Suprapubic skin (tissue), 3 donors: ENCODE measurements at regions not wholly inside any gene's neighbourhood (a gene's known extent, or its start where the extent isn't known, plus 50 kb on each side); places are given as distances from the start of the nearest gene placed in this dataset.

Experiments
- CTCF ChIP-seq, 2 donors: fragments of 200-600 bp in 1 of 2; fragments of 450-650 bp in 1 of 2; sonication (generic) in 1 of 2; IDR thresholded peaks; one replicate each; pipeline ENCODE4 v1.5.1; 2016 to 2019; ENCODE audit warnings: antibody characterized with exemption in 2 of 2, mild to moderate bottlenecking in 1 of 2, moderate library complexity in 1 of 2
- POLR2A ChIP-seq, 2 donors: fragments of 450-650 bp; IDR thresholded peaks; one replicate each; pipeline ENCODE4 v1.6.1; 2017; ENCODE audit warnings: antibody characterized with exemption in 2 of 2, mild to moderate bottlenecking in 2 of 2, moderate library complexity in 2 of 2

DNA sequence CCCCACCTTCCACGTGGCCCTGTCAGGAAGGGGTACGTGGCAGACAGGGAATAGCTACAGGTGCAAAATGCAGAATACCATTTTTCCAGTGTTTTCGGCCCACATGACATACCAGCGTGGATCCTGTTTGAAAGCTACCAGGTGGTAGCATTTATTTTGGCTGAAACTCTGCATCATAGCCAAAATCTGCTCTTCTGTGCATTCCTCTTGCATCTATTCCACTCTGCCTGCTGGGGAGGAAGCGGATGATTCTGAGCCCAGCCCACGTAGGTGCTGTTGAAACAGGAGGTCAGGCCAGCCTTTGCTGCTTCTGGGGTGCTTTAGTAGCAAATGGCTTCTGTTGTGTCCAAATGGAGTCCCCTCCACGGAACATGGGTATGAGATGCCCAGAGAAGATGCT, 670.9 kb upstream of the EEF2KMT start:
- TF ChIP-seq POLR2A (IDR thresholded peaks at IDR 0.05) (no peak), CTCF (IDR thresholded peaks at IDR 0.05) (no peak)
